Liver (tissue), 8 donors: ENCODE measurements at regions not wholly inside any gene's neighbourhood (a gene's known extent, or its start where the extent isn't known, plus 50 kb on each side); places are given as distances from the start of the nearest gene placed in this dataset.

Source experiments
- DNase-seq: peaks from one replicate; pipeline ENCODE4 v3.0.0-alpha.2; 2017; ENCODE audit warnings: low spot score
- H3K27ac ChIP-seq, 2 donors: one replicate each; pipeline ENCODE4 v1.7.0; 2013; ENCODE audit warnings: inconsistent platforms in 2 of 2, low read length in 2 of 2, control low read depth in 1 of 2, low read depth in 1 of 2, mild to moderate bottlenecking in 1 of 2
- H3K27me3 ChIP-seq, 4 donors: one replicate each; pipeline versions ENCODE4 v1.6.1 to v1.7.0; 2013; ENCODE audit warnings: low read length in 3 of 4, inconsistent platforms in 1 of 4, mild to moderate bottlenecking in 1 of 4, moderate library complexity in 1 of 4; ENCODE audit not compliant: control insufficient read depth in 4 of 4, insufficient read depth in 4 of 4
- H3K36me3 ChIP-seq, 4 donors: one replicate each; pipeline versions ENCODE4 v1.6.1 to v1.7.0; 2013; ENCODE audit warnings: low read length in 3 of 4, mild to moderate bottlenecking in 3 of 4, low read depth in 1 of 4, moderate library complexity in 1 of 4; ENCODE audit not compliant: control insufficient read depth in 4 of 4, insufficient read depth in 3 of 4
- H3K4me1 ChIP-seq, 4 donors: one replicate each; pipeline versions ENCODE4 v1.6.1 to v1.7.0; 2013; ENCODE audit warnings: low read length in 3 of 4, mild to moderate bottlenecking in 3 of 4, moderate library complexity in 1 of 4; ENCODE audit not compliant: control insufficient read depth in 4 of 4, insufficient read depth in 4 of 4
- H3K4me3 ChIP-seq, 3 donors: one replicate each; pipeline versions ENCODE4 v1.6.1 to v1.7.0; 2013; ENCODE audit warnings: low read length in 3 of 3, control low read depth in 1 of 3, low read depth in 1 of 3, mild to moderate bottlenecking in 1 of 3
- H3K9ac ChIP-seq, 2 donors: one replicate each; pipeline ENCODE4 v1.7.0; 2013; ENCODE audit warnings: low read length in 2 of 2, mild to moderate bottlenecking in 2 of 2, moderate library complexity in 2 of 2, control low read depth in 1 of 2, low read depth in 1 of 2
- H3K9me3 ChIP-seq, 4 donors: one replicate each; pipeline versions ENCODE4 v1.6.1 to v1.7.0; 2013; ENCODE audit warnings: low read length in 3 of 4; ENCODE audit not compliant: control insufficient read depth in 4 of 4
- EGR1 ChIP-seq, 2 donors: IDR thresholded peaks; 2 replicates each; pipeline ENCODE4 v1.6.1; 2016 to 2018; ENCODE audit warnings: antibody characterized with exemption in 2 of 2, low read depth in 2 of 2
- FOXA1 ChIP-seq: IDR thresholded peaks from 2 replicates; pipeline ENCODE4 v1.6.1; 2016; ENCODE audit warnings: antibody characterized with exemption
- FOXA2 ChIP-seq: IDR thresholded peaks from 2 replicates; pipeline ENCODE4 v1.6.1; 2016; ENCODE audit warnings: antibody characterized with exemption
- GABPA ChIP-seq, 2 donors: IDR thresholded peaks in 1 of 2; conservative IDR thresholded peaks in 1 of 2; 2 replicates each; pipeline ENCODE4 v1.6.1; 2016; ENCODE audit warnings: antibody characterized with exemption in 2 of 2, mild to moderate bottlenecking in 1 of 2, moderate library complexity in 1 of 2
- HNF4A ChIP-seq, 2 donors: conservative IDR thresholded peaks; 2 replicates each; pipeline ENCODE4 v1.6.1; 2016; ENCODE audit warnings: antibody characterized with exemption in 2 of 2, mild to moderate bottlenecking in 2 of 2
- HNF4G ChIP-seq: IDR thresholded peaks from 2 replicates; pipeline ENCODE4 v1.6.1; 2016; ENCODE audit warnings: antibody characterized with exemption
- JUND ChIP-seq, 2 donors: IDR thresholded peaks; 2 replicates each; pipeline ENCODE4 v1.6.1; 2016; ENCODE audit warnings: antibody characterized with exemption in 2 of 2
- NR2F2 ChIP-seq: IDR thresholded peaks from 2 replicates; pipeline ENCODE4 v1.6.1; 2016; ENCODE audit warnings: antibody characterized with exemption
- RAD21 ChIP-seq, 2 donors: IDR thresholded peaks; 2 replicates each; pipeline ENCODE4 v1.6.1; 2016; ENCODE audit warnings: antibody characterized with exemption in 2 of 2, mild to moderate bottlenecking in 2 of 2
- RXRA ChIP-seq, 2 donors: IDR thresholded peaks; 2 replicates each; pipeline ENCODE4 v1.6.1; 2017 to 2018; ENCODE audit warnings: antibody characterized with exemption in 2 of 2, mild to moderate bottlenecking in 1 of 2
- SP1 ChIP-seq: IDR thresholded peaks from 2 replicates; pipeline ENCODE4 v1.6.1; 2018; ENCODE audit warnings: antibody characterized with exemption, mild to moderate bottlenecking
- TAF1 ChIP-seq: conservative IDR thresholded peaks from 2 replicates; pipeline ENCODE4 v1.6.1; 2016; ENCODE audit warnings: antibody characterized with exemption, mild to moderate bottlenecking
- YY1 ChIP-seq: IDR thresholded peaks from 2 replicates; pipeline ENCODE4 v1.6.1; 2016; ENCODE audit warnings: antibody characterized with exemption, mild to moderate bottlenecking
- WGBS: extraction: QIAGEN DNeasy Blood & Tissue Kit; methylation state at CpG from one replicate; pipeline ENCODE4 v1.1.7; 2013; 5-methylcytosine and 5-hydroxymethylcytosine counted together
- TF ChIP-seq, protein P1 (sequence below): IDR thresholded peaks from 2 replicates; pipeline ENCODE4 v1.6.1; 2016; ENCODE audit warnings: antibody characterized with exemption
- TF ChIP-seq, protein P2 (sequence below): IDR thresholded peaks from 2 replicates; pipeline ENCODE4 v1.6.1; 2016; ENCODE audit warnings: antibody characterized with exemption
- TF ChIP-seq, protein P3 (sequence below): fragments of 150-350 bp; IDR thresholded peaks from 2 replicates; pipeline ENCODE4 v1.5.1; 2017; ENCODE audit warnings: improper control_type of control experiment, low read depth, low read length; ENCODE audit not compliant: missing input control
- TF ChIP-seq, protein P4 (sequence below): IDR thresholded peaks from 2 replicates; pipeline ENCODE4 v1.6.1; 2016; ENCODE audit warnings: antibody characterized with exemption
- TF ChIP-seq, protein P5 (sequence below): IDR thresholded peaks from 2 replicates; pipeline ENCODE4 v1.6.1; 2016; ENCODE audit warnings: antibody characterized with exemption, mild to moderate bottlenecking
- donor health status: healthy.
- donor health status: healthy.
- donor health status: healthy.
- donor health status: healthy.
- donor health status: healthy.

DNA sequence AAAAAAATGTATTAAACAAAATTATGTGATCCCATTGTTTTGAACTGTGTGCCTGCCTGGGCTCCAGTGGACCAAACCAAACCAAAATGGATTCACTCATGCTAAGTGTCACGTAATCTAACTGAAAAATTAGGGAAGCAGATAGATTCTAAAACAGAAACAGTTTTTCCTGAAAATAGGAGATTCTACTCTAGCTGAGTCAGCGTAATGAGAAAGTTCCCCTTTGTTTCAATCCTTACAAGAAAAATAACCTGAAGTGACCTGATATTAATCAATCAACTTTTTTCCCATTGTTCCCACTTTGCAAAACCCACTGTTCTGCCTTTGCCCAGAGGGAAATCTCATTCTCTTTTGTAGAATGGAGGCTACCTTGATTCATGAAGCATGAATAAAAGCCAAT lies 682.4 kb upstream of the CDH10 start:
- Histone ChIP-seq H3K4me3 (no peak overlapping the region), H3K27me3 (no peaks in the 10 kb centered on the region), H3K9me3 (no peaks in the 10 kb centered on the region), H3K36me3 (no peaks in the 10 kb centered on the region), H3K27ac (no peak overlapping the region), H3K9ac (no peak overlapping the region), H3K4me1 (no peaks in the 10 kb centered on the region)
- WGBS, result 77% methylated on average over 2 of the region's 2 CpGs
- no peak for DNase-seq
- TF ChIP-seq FOXA2 (no peak), NR2F2 (no peak), HNF4A (conservative IDR thresholded peaks at IDR 0.05) (no peak), SP1 (no peak), YY1 (no peak), JUND (IDR thresholded peaks at IDR 0.05) (no peak), HNF4G (no peak), TAF1 (no peak), RAD21 (IDR thresholded peaks at IDR 0.05) (no peak), GABPA (IDR thresholded peaks at IDR 0.05 in 1 of 2, conservative IDR thresholded peaks at IDR 0.05 in 1 of 2) (no peak), RXRA (IDR thresholded peaks at IDR 0.05) (no peak), EGR1 (IDR thresholded peaks at IDR 0.05; ENCODE audit: low read depth in 2 of 2) (no peak), FOXA1 (no peak)
- TF ChIP-seq, protein P1, sequence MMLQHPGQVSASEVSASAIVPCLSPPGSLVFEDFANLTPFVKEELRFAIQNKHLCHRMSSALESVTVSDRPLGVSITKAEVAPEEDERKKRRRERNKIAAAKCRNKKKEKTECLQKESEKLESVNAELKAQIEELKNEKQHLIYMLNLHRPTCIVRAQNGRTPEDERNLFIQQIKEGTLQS, result no peak
- TF ChIP-seq, protein P2, sequence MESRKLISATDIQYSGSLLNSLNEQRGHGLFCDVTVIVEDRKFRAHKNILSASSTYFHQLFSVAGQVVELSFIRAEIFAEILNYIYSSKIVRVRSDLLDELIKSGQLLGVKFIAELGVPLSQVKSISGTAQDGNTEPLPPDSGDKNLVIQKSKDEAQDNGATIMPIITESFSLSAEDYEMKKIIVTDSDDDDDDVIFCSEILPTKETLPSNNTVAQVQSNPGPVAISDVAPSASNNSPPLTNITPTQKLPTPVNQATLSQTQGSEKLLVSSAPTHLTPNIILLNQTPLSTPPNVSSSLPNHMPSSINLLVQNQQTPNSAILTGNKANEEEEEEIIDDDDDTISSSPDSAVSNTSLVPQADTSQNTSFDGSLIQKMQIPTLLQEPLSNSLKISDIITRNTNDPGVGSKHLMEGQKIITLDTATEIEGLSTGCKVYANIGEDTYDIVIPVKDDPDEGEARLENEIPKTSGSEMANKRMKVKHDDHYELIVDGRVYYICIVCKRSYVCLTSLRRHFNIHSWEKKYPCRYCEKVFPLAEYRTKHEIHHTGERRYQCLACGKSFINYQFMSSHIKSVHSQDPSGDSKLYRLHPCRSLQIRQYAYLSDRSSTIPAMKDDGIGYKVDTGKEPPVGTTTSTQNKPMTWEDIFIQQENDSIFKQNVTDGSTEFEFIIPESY, result no peak
- TF ChIP-seq, protein P3, sequence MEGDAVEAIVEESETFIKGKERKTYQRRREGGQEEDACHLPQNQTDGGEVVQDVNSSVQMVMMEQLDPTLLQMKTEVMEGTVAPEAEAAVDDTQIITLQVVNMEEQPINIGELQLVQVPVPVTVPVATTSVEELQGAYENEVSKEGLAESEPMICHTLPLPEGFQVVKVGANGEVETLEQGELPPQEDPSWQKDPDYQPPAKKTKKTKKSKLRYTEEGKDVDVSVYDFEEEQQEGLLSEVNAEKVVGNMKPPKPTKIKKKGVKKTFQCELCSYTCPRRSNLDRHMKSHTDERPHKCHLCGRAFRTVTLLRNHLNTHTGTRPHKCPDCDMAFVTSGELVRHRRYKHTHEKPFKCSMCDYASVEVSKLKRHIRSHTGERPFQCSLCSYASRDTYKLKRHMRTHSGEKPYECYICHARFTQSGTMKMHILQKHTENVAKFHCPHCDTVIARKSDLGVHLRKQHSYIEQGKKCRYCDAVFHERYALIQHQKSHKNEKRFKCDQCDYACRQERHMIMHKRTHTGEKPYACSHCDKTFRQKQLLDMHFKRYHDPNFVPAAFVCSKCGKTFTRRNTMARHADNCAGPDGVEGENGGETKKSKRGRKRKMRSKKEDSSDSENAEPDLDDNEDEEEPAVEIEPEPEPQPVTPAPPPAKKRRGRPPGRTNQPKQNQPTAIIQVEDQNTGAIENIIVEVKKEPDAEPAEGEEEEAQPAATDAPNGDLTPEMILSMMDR, result no peak
- TF ChIP-seq, protein P4, sequence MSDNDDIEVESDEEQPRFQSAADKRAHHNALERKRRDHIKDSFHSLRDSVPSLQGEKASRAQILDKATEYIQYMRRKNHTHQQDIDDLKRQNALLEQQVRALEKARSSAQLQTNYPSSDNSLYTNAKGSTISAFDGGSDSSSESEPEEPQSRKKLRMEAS, result no peak
- TF ChIP-seq, protein P5, sequence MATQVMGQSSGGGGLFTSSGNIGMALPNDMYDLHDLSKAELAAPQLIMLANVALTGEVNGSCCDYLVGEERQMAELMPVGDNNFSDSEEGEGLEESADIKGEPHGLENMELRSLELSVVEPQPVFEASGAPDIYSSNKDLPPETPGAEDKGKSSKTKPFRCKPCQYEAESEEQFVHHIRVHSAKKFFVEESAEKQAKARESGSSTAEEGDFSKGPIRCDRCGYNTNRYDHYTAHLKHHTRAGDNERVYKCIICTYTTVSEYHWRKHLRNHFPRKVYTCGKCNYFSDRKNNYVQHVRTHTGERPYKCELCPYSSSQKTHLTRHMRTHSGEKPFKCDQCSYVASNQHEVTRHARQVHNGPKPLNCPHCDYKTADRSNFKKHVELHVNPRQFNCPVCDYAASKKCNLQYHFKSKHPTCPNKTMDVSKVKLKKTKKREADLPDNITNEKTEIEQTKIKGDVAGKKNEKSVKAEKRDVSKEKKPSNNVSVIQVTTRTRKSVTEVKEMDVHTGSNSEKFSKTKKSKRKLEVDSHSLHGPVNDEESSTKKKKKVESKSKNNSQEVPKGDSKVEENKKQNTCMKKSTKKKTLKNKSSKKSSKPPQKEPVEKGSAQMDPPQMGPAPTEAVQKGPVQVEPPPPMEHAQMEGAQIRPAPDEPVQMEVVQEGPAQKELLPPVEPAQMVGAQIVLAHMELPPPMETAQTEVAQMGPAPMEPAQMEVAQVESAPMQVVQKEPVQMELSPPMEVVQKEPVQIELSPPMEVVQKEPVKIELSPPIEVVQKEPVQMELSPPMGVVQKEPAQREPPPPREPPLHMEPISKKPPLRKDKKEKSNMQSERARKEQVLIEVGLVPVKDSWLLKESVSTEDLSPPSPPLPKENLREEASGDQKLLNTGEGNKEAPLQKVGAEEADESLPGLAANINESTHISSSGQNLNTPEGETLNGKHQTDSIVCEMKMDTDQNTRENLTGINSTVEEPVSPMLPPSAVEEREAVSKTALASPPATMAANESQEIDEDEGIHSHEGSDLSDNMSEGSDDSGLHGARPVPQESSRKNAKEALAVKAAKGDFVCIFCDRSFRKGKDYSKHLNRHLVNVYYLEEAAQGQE, result no peak
